HG02885 (cell line): ENCODE measurements at regions not wholly inside any gene's neighbourhood (a gene's known extent, or its start where the extent isn't known, plus 50 kb on each side); places are given as distances from the start of the nearest gene placed in this dataset.

Experiments used
- ATAC-seq: cut with Tn5 transposase; IDR thresholded peaks from one replicate; pipeline ENCODE4 v1.9.1; 2021; ENCODE audit warnings: mild to moderate bottlenecking; ENCODE audit not compliant: unreplicated experiment, poor library complexity

GRCh38 chr17:70771804-70772386 is 602.6 kb downstream of the KCNJ2 start:
- no peak for ATAC-seq

GRCh38 chr17:70772761-70773160 is 603.4 kb downstream of the KCNJ2 start:
- ATAC-seq: no peak

GRCh38 chr17:70773258-70773657 is 603.9 kb downstream of the KCNJ2 start:
- no peak for ATAC-seq

GRCh38 chr17:70774339-70775117 is 605.2 kb downstream of the KCNJ2 start:
- ATAC-seq: no peak

DNA sequence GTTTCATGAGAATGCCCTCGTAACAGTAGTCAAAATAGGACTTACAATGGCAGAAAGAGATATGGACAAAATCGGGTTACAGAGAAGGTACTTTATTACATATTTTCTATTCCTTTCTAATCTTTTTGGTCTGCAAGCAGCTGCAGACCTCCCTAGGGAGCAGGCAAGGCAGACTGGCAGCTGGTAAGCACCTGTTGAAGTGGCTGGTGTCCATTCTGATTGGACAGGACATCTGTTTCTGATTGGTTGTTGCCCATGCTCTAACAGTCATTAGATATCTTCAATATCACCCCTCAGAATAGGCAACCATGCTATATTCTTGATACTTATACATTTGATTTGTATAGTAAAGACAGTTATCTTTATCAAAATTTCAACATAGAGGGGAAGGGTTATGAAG is 606.3 kb downstream of the KCNJ2 start:
- no peak for ATAC-seq

DNA sequence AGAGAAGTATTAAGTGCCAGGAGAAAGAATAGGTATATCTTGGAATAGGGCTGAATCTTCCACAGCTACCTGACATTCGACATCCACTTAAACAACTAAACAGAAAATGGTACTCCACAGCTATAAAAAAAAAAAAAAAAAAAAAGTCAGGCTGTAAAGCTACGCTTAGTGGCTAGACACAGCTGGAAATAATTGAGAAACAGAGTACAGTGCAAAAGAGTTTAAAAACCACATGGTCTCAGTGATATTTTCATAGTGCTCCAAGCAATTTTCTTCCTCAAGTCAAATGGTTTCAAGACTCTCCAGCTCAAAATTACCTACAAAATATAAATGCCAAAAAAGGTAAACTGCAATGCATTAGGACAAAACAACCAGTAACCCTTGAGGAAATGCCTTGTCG is 607.1 kb downstream of the KCNJ2 start:
- ATAC-seq: no peak

GRCh38 chr17:70780031-70780430 is 610.7 kb downstream of the KCNJ2 start:
- no peak for ATAC-seq

GRCh38 chr17:70786081-70786480 is 616.7 kb downstream of the KCNJ2 start:
- no peak for ATAC-seq

DNA sequence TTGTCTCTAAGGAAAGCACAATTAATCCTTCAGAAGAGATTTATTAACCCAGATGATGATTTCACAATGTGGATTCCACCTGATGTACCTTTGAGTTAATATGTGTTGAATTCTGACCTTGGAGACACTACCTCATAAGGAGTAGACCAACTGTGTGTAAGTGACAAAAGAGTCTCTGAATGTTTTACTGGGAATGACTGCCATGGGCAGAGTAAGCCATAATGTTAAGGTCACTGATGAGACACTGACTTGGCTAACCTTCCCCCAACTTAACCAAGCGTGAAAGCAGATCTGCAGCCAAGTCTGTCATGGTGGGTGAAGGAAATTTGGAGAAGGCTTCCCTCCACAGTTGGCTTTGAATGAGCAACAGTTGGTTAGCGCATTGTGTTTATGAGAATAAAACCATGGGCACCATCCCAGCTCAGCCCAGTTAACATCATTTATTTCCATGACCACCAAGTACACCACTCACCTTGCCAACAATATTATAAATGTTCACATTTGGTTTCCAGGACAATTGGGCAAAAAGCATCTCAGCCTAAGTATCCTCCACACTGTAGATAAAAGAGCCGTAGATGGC is 618.5 kb downstream of the KCNJ2 start:
- no peak for ATAC-seq

- no peak for ATAC-seq
These were observed 622.6 kb downstream of the KCNJ2 start for GRCh38 chr17:70791748-70792443.

GRCh38 chr17:70794738-70795137 is 625.4 kb downstream of the KCNJ2 start:
- ATAC-seq: no peak

DNA sequence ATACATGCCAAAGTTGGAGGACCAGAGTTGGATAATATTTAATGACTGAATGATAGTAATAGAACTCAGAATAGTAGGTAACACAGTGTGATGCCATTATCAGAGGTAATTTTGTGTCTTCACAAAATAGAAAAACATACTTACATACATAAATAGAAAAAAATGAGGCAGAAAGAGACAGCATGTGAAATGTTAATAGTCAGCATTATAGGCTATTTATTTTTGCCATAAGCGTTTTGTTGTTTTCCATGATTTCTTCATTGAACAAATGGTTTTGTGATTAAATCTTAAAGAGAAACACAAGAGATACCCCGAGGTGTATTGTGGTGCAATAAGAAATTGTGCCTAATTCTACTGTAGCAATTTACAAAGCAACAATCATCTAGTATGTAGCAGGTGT is 626.3 kb downstream of the KCNJ2 start:
- ATAC-seq: no peak

DNA sequence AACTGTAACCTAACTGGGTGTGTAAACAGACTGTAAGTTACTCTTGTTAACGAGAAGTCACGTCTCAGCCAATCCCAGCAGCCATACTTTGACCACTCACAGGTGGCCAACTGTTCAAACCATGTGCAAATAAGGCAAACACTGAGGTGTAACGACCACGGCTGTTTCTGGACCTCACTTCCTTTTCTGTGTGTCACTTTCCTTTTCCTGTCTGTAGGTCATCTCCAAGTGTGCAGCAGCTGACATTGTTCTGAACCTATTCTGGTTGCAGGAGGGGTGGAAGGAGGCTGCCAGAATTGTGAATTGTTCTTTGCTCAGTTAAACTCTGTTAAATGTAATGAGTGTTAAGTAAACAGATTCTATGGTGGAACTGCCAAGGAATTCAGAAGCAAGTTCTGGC is 627.4 kb downstream of the KCNJ2 start:
- ATAC-seq: no peak

- ATAC-seq: no peak
These were observed 627.8 kb downstream of the KCNJ2 start for GRCh38 chr17:70797166-70797565.

- no peak for ATAC-seq
These were observed 634.8 kb downstream of the KCNJ2 start for GRCh38 chr17:70804161-70804560.

GRCh38 chr17:70808596-70808995 is 639.3 kb downstream of the KCNJ2 start:
- no peak for ATAC-seq

GRCh38 chr17:70810609-70811008 is 641.3 kb downstream of the KCNJ2 start:
- ATAC-seq: no peak

DNA sequence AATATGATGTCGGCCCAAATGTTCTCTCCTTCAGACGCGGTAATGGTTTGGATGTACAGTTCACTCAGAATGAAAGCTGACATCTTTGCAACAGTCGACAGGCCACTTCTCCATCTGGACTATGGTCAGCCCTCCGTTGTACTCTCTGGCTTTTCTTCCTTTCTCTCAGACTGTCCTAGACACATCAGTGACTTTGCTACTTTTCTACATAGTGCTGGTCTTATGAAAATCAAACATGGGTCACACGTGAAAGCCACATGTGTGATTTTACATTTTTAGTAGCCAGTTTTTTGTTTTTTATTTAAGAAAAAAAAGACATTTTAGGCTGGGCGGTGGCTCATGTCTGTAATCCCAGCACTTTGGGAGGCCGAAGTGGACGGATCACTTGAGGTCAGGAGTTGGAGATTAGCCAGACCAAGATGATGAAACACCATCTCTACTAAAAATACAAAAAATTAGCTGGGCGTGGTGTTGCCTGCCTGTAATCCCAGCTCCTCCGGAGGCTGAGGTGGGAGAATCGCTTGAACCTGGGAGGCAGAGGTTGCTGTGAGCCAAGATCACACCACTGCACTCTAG is 644.1 kb downstream of the KCNJ2 start:
- ATAC-seq: no peak

GRCh38 chr17:70819183-70819582 is 649.9 kb downstream of the KCNJ2 start:
- ATAC-seq: no peak

DNA sequence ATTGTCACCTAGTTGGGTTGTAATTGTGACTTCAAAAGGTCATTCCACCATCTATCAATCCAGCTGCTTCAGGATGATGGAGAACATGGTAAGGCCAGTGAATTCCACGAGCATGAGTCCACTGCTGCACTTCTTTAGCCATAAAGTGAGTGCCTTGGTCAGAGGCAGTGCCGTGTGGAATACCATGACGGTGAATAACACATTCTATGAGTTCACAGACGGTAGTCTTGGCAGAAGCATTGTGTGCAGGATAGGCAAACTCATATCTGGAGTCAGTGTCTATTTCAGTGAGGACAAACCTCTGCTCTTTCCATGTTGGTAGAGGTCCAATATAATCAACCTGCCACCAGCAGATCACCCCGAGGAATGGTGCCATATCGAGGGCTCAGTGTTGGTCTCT is 650.9 kb downstream of the KCNJ2 start:
- no peak for ATAC-seq
